ENCODE measurements at regions not wholly inside any gene's neighbourhood (a gene's known extent, or its start where the extent isn't known, plus 50 kb on each side); places are given as distances from the start of the nearest gene placed in this dataset.

DNA sequence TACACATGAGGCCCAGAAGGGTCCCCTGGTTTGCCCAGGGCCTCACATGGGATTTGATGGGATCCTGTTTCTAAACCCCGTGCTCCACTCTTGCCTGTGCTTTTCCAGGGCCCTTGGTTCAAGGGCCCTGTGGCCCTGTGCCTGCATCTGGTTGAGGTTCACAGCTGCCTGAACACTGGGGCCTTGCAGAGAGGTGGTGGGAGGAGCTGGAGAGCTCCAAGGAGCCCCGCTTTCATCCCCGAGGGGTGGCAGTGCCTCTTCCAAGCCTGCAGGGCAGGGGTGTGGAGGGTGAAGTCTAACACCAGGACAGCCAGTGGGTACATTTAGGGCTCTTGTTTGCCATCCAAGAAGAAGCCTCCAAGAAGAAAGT, 82.3 kb downstream of the GLI2 start:
- Histone ChIP-seq H3K27me3 (no peaks in the 10 kb centered on the region), H3K27ac (peak overlapping the region in 3 of 4 donors; percentile 19 to 52 (median 41)), H3K36me3 (no peaks in the 10 kb centered on the region), H3K4me1 (no peaks in the 10 kb centered on the region), H3K4me3 (no peak overlapping the region), H3K9me3 (no peaks in the 10 kb centered on the region)
- no peak for TF ChIP-seq POLR2A (IDR thresholded peaks at IDR 0.05)
- TF ChIP-seq, protein P1, sequence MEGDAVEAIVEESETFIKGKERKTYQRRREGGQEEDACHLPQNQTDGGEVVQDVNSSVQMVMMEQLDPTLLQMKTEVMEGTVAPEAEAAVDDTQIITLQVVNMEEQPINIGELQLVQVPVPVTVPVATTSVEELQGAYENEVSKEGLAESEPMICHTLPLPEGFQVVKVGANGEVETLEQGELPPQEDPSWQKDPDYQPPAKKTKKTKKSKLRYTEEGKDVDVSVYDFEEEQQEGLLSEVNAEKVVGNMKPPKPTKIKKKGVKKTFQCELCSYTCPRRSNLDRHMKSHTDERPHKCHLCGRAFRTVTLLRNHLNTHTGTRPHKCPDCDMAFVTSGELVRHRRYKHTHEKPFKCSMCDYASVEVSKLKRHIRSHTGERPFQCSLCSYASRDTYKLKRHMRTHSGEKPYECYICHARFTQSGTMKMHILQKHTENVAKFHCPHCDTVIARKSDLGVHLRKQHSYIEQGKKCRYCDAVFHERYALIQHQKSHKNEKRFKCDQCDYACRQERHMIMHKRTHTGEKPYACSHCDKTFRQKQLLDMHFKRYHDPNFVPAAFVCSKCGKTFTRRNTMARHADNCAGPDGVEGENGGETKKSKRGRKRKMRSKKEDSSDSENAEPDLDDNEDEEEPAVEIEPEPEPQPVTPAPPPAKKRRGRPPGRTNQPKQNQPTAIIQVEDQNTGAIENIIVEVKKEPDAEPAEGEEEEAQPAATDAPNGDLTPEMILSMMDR (IDR thresholded peaks at IDR 0.05): no peak
- DNase-seq: peak in 1 of 3 donors; percentile 39

- Histone ChIP-seq H3K36me3 (no peaks in the 10 kb centered on the region), H3K27me3 (no peaks in the 10 kb centered on the region), H3K9me3 (no peaks in the 10 kb centered on the region), H3K4me3 (no peak overlapping the region), H3K4me1 (no peaks in the 10 kb centered on the region), H3K27ac (peak overlapping the region in 3 of 4 donors; percentile 19 to 52 (median 41))
- TF ChIP-seq, protein P1 (IDR thresholded peaks at IDR 0.05): no peak
- TF ChIP-seq POLR2A (IDR thresholded peaks at IDR 0.05): no peak
- DNase-seq: peak; percentile 20 to 56 (median 51)
These were observed 82.8 kb downstream of the GLI2 start for GRCh38 chr2:120818441-120818920.

DNA sequence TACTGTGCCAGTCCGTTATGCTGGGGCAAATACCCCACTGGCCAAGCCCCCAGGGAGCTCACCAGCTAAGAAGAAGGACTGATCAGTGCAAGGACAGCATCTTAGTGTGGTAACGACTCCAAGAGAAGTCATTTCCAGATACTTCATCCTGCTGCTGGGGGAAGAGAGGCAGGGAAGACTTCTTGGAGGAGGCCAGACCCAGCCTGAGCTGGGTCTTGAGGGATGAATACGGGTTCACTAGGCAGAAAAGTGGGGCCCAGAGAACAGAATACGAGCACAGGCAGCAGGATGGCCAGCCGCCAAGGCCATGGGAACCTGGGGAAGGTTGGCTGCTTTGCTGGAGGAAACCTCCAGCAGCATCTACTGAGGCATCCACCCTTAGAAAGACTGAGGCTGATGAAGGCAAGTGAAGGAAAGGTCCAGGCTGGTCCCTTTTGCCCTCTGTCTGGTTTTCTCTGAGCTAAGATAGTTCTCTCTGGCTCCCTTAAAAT, 84.1 kb downstream of the GLI2 start:
- Histone ChIP-seq H3K36me3 (no peaks in the 10 kb centered on the region), H3K27ac (peak overlapping the region in 3 of 4 donors; percentile 31 to 68 (median 68)), H3K27me3 (no peaks in the 10 kb centered on the region), H3K4me1 (no peaks in the 10 kb centered on the region), H3K9me3 (no peaks in the 10 kb centered on the region), H3K4me3 (peak overlapping the region in 1 of 4 donors; percentile 17)
- TF ChIP-seq, protein P1 (IDR thresholded peaks at IDR 0.05): no peak
- TF ChIP-seq POLR2A (IDR thresholded peaks at IDR 0.05): no peak
- peak in 1 of 3 donors; percentile 18 for DNase-seq

GRCh38 chr2:120820263-120820952, 84.7 kb downstream of the GLI2 start:
- no peak for TF ChIP-seq POLR2A (IDR thresholded peaks at IDR 0.05)
- TF ChIP-seq, protein P1 (IDR thresholded peaks at IDR 0.05): no peak
- Histone ChIP-seq H3K9me3 (no peaks in the 10 kb centered on the region), H3K4me3 (peak overlapping the region in 1 of 4 donors; percentile 17), H3K27me3 (no peaks in the 10 kb centered on the region), H3K27ac (peak overlapping the region in 3 of 4 donors; percentile 31 to 68 (median 68)), H3K4me1 (no peaks in the 10 kb centered on the region), H3K36me3 (no peaks in the 10 kb centered on the region)
- DNase-seq: peak in 1 of 3 donors; percentile 42

GRCh38 chr2:120820953-120821279, 85.2 kb downstream of the GLI2 start:
- no peak for TF ChIP-seq POLR2A (IDR thresholded peaks at IDR 0.05)
- TF ChIP-seq, protein P1 (IDR thresholded peaks at IDR 0.05): no peak
- H3K27me3 ChIP-seq: no peaks in the 10 kb centered on the region
- H3K4me1 ChIP-seq: no peaks in the 10 kb centered on the region
- no peak overlapping the region for H3K4me3 ChIP-seq
- H3K9me3 ChIP-seq: no peaks in the 10 kb centered on the region
- peak in 1 of 3 donors; percentile 48 for DNase-seq
- H3K36me3 ChIP-seq: no peaks in the 10 kb centered on the region
- H3K27ac ChIP-seq: peak overlapping the region in 3 of 4 donors; percentile 31 to 68 (median 68)
